ENCODE measurements at regions not wholly inside any gene's neighbourhood (a gene's known extent, or its start where the extent isn't known, plus 50 kb on each side); places are given as distances from the start of the nearest gene placed in this dataset.
"Not testable (repeated sequence)": the region's sequence is repeated elsewhere in the genome, so short reads cannot be mapped to it uniquely, and the experiment has no call there.

GRCh38 chr17:14427900-14428647 is 127.2 kb downstream of the HS3ST3B1 start:
- no peak for DNase-seq (ENCODE audit: low read depth)

GRCh38 chr17:14423156-14423555 is 122.3 kb downstream of the HS3ST3B1 start:
- DNase-seq (ENCODE audit: low read depth) = not testable (repeated sequence)

- DNase-seq (ENCODE audit: low read depth) = no peak
These were observed 116.5 kb downstream of the HS3ST3B1 start for GRCh38 chr17:14417336-14417735.

GRCh38 chr17:14409292-14409691 is 108.4 kb downstream of the HS3ST3B1 start:
- no peak for DNase-seq (ENCODE audit: low read depth)

GRCh38 chr17:14407541-14407940 is 106.7 kb downstream of the HS3ST3B1 start:
- no peak for DNase-seq (ENCODE audit: low read depth)

GRCh38 chr17:14405189-14405588 is 104.3 kb downstream of the HS3ST3B1 start:
- DNase-seq (ENCODE audit: low read depth) = no peak

Data from renal cortical epithelial cell (primary cell).